ENCODE measurements at regions not wholly inside any gene's neighbourhood (a gene's known extent, or its start where the extent isn't known, plus 50 kb on each side); places are given as distances from the start of the nearest gene placed in this dataset.

- no peak for ATAC-seq
- no TSS peak for BruUV-seq (replicated peaks)
- no peaks in the 10 kb centered on the region for H3K9me3 ChIP-seq (ENCODE audit: low read length)
- H3K36me3 ChIP-seq (ENCODE audit: low read depth, low read length) = no peaks in the 10 kb centered on the region
- no peaks in the 10 kb centered on the region for H3K4me1 ChIP-seq (ENCODE audit: insufficient read depth, low read length)
- ChIA-PET POLR2A (ENCODE audit: unreplicated experiment) (no interaction called here), CTCF (no interaction called here)
- intact Hi-C loops (cut with micrococcal nuclease) = no loop called here
- TF ChIP-seq EZH2 (IDR thresholded peaks at IDR 0.05; ENCODE audit: low read length, unreplicated experiment) (no peak), CTCF (conservative IDR thresholded peaks at IDR 0.05; ENCODE audit: low read depth, low read length) (no peak), EZH2phosphoT487 (IDR thresholded peaks at IDR 0.05; ENCODE audit: borderline replicate concordance, low read length) (no peak)
- H2AFZ ChIP-seq (ENCODE audit: low read length) = no peak overlapping the region
- H3K79me2 ChIP-seq (ENCODE audit: low read length) = no peaks in the 10 kb centered on the region
- H3K9ac ChIP-seq (ENCODE audit: low read length) = no peak overlapping the region
- no peaks in the 10 kb centered on the region for H3F3A ChIP-seq (ENCODE audit: low read length, unreplicated experiment)
- no peak overlapping the region for H3K4me3 ChIP-seq (ENCODE audit: low read length)
- DNase-seq = no peak
- H3K9me2 ChIP-seq (replicated peaks; ENCODE audit: low read length) = no peaks in the 10 kb centered on the region
- no peaks in the 10 kb centered on the region for H4K20me1 ChIP-seq (ENCODE audit: low read length)
- H3K27ac ChIP-seq (ENCODE audit: low read length) = no peak overlapping the region
- H3K27me3 ChIP-seq (ENCODE audit: low read length) = 0 out of 2 replicates have a peak, but pooled peaks cover 7% of the 10 kb centered on the region
- H3K4me2 ChIP-seq (ENCODE audit: low read length) = no peak overlapping the region
Observed at GRCh38 chr14:45877981-45878380, 625.0 kb upstream of the MIS18BP1 start.

GRCh38 chr14:45868863-45869262 lies 615.9 kb upstream of the MIS18BP1 start:
- Histone ChIP-seq H3K9me2 (replicated peaks; ENCODE audit: low read length) (no peaks in the 10 kb centered on the region), H3K4me1 (ENCODE audit: insufficient read depth, low read length) (no peaks in the 10 kb centered on the region), H4K20me1 (ENCODE audit: low read length) (no peaks in the 10 kb centered on the region), H3K9me3 (ENCODE audit: low read length) (peaks cover 5% of the 10 kb centered on the region; the same call in 1 of the 2 replicates), H3K4me3 (ENCODE audit: low read length) (no peak overlapping the region), H3K9ac (ENCODE audit: low read length) (no peak overlapping the region), H3K27me3 (ENCODE audit: low read length) (peaks cover 35% of the 10 kb centered on the region), H3K79me2 (ENCODE audit: low read length) (no peaks in the 10 kb centered on the region), H3K36me3 (ENCODE audit: low read depth, low read length) (no peaks in the 10 kb centered on the region), H3F3A (ENCODE audit: low read length, unreplicated experiment) (no peaks in the 10 kb centered on the region), H2AFZ (ENCODE audit: low read length) (no peak overlapping the region), H3K4me2 (ENCODE audit: low read length) (no peak overlapping the region), H3K27ac (ENCODE audit: low read length) (no peak overlapping the region)
- ATAC-seq (no peak), DNase-seq (no peak)
- TF ChIP-seq EZH2phosphoT487 (IDR thresholded peaks at IDR 0.05; ENCODE audit: borderline replicate concordance, low read length) = no peak
- no peak for TF ChIP-seq EZH2 (IDR thresholded peaks at IDR 0.05; ENCODE audit: low read length, unreplicated experiment)
- TF ChIP-seq CTCF (conservative IDR thresholded peaks at IDR 0.05; ENCODE audit: low read depth, low read length) = no peak
- intact Hi-C loops (cut with micrococcal nuclease) = no loop called here
- CTCF ChIA-PET = no interaction called here
- POLR2A ChIA-PET (ENCODE audit: unreplicated experiment) = no interaction called here
- BruUV-seq (replicated peaks) = no TSS peak

- Histone ChIP-seq H3K4me3 (ENCODE audit: low read length) (no peak overlapping the region), H3K27ac (ENCODE audit: low read length) (no peak overlapping the region), H3K9me3 (ENCODE audit: low read length) (peaks cover 5% of the 10 kb centered on the region; the same call in 1 of the 2 replicates), H2AFZ (ENCODE audit: low read length) (no peak overlapping the region), H3K9ac (ENCODE audit: low read length) (no peak overlapping the region), H4K20me1 (ENCODE audit: low read length) (no peaks in the 10 kb centered on the region), H3K9me2 (replicated peaks; ENCODE audit: low read length) (no peaks in the 10 kb centered on the region), H3K27me3 (ENCODE audit: low read length) (peaks cover 38% of the 10 kb centered on the region), H3K36me3 (ENCODE audit: low read depth, low read length) (no peaks in the 10 kb centered on the region), H3K4me2 (ENCODE audit: low read length) (no peak overlapping the region), H3K4me1 (ENCODE audit: insufficient read depth, low read length) (no peaks in the 10 kb centered on the region), H3F3A (ENCODE audit: low read length, unreplicated experiment) (no peaks in the 10 kb centered on the region), H3K79me2 (ENCODE audit: low read length) (no peaks in the 10 kb centered on the region)
- ATAC-seq = no peak
- POLR2A ChIA-PET (ENCODE audit: unreplicated experiment) = no interaction called here
- no TSS peak for BruUV-seq (replicated peaks)
- no peak for DNase-seq
- CTCF ChIA-PET = no interaction called here
- TF ChIP-seq EZH2 (IDR thresholded peaks at IDR 0.05; ENCODE audit: low read length, unreplicated experiment) (no peak), EZH2phosphoT487 (IDR thresholded peaks at IDR 0.05; ENCODE audit: borderline replicate concordance, low read length) (no peak), CTCF (conservative IDR thresholded peaks at IDR 0.05; ENCODE audit: low read depth, low read length) (no peak)
- intact Hi-C loops (cut with micrococcal nuclease) = no loop called here
Observed at GRCh38 chr14:45868377-45868776, 615.4 kb upstream of the MIS18BP1 start.
